HG02870 (cell line): ENCODE measurements at regions not wholly inside any gene's neighbourhood (a gene's known extent, or its start where the extent isn't known, plus 50 kb on each side); places are given as distances from the start of the nearest gene placed in this dataset.

Source experiments
- ATAC-seq: cut with Tn5 transposase; IDR thresholded peaks from one replicate; pipeline ENCODE4 v1.9.1; 2021; ENCODE audit warnings: mild to moderate bottlenecking, moderate library complexity; ENCODE audit not compliant: unreplicated experiment

DNA sequence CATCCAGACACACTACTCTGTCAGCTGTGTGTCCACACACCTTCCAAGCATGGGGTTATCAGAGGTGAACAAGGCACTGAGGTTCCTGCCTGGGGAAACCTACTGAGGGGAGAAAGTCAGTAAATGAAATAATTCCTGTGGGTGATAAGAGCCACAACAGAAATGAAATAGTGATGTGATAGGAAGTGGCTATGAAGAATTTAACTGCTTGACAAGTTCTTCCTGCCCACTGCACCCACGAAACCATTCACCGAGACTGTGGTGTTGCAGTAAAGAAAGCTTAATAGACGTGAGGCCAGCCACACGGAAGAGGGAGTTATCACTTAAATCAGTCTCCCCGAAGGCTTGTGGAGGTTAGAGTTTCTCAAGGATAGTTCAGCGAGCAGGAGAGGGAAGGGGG lies 353.1 kb downstream of the UQCRFS1 start:
- no peak for ATAC-seq

DNA sequence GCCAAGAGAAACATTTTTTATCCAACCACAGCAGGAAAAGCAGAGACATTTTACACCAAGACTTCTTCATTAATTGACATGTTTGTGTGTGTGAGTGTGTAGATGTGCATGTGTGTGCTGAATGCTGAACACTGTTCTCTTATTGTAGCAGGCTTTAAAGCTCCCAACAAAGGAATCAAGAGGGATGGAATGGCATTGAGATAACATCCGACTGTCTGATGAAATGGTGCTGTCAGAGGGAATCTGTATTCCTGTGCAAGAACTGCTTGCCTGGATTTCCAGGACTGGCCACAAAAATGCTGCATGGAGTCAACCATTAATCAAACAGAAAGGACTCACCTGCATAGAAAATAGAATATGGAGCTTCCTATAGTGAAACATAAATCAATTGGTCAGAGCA lies 354.0 kb downstream of the UQCRFS1 start:
- ATAC-seq = no peak

GRCh38 chr19:28857967-28858366 lies 355.0 kb downstream of the UQCRFS1 start:
- ATAC-seq = no peak

DNA sequence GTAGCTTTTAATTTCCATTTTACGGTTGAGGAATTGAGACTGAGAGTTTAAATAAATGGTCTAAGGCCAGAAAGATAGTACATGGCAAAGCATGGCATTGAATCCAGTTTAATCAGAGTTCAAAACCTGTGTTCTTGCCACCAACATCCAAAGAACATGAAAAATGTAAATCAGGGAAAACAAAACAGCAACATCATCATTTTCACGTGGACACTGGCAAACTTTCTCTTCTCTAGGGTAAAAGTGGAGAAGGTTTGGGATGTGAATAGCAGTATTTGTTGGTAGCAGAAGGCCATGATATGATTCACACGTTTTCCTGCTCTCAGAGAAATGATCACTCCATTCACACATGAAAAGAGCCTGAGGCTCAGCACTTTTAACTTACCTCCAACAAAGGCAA lies 357.7 kb downstream of the UQCRFS1 start:
- ATAC-seq = no peak

- no peak for ATAC-seq
These were observed 365.5 kb downstream of the UQCRFS1 start for GRCh38 chr19:28847468-28847867.

DNA sequence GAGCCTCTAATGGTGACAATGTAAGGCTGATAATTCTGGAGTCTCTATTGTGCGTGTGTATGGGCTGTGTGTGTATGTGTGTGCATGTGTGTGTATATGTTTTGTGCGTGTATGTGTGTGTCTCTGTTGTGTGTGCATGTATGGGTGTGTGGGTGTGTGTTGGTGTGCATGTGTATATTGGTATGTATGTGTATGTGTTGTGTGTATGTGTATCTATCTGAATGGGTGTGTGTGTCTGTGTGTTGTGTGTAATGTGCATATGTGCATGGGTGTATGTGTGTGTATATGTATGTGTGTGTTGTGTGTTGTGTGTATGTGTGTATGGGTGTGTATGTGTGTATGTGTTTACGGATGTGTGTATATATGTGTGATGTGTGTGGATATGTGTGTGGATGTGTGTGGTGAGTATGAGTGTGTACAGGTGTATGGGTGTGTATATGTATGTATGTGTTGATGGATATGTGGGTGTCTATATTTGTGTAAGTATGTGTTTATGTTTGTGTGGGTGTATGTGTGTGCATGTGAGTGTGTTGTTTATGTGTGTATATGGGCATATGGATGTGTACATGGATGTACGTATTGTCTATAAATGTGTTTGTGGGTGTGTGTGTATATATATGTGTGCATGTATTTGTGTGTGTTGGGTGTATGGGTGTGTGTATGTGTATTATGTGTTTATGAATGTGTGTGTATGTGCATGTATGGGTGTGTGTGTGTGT lies 366.7 kb downstream of the UQCRFS1 start:
- ATAC-seq = no peak

DNA sequence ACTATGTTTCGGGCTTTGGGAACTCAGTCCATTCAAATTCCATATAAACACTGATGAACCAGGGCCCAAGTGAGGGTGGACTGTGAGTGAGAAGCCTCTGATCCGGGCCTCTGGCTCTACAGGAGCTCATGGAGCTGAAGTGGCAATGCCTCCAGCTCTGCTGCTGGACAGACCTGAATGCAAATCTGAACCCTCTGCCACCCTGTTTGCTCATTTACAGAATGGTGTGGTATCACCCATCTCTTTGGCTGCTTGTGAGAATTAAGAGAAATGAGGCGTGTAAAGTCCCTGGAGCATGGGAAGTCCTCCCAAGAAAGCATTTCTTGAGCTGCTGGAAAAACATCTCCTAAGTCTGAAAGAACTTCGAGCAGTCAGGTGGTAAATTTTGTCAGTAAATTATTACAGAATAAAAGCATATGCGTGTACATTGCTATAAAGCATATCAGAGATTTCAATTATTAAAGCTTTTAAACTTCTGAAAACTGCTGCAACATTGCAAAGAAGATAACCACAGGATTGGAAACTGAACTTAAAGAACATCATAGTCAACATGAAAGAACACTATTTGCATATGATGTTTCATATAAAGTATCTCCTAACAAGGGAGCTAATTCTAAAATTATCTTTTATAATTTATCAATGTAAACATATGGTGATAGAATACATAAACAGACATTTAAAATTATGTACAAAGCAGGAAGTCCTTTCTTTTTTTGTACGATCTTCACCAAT lies 369.0 kb downstream of the UQCRFS1 start:
- ATAC-seq = no peak

- ATAC-seq = no peak
These were observed 371.4 kb downstream of the UQCRFS1 start for GRCh38 chr19:28841531-28841930.

GRCh38 chr19:28840891-28841290 lies 372.1 kb downstream of the UQCRFS1 start:
- ATAC-seq = no peak

- no peak for ATAC-seq
These were observed 373.5 kb downstream of the UQCRFS1 start for GRCh38 chr19:28839455-28839854.

DNA sequence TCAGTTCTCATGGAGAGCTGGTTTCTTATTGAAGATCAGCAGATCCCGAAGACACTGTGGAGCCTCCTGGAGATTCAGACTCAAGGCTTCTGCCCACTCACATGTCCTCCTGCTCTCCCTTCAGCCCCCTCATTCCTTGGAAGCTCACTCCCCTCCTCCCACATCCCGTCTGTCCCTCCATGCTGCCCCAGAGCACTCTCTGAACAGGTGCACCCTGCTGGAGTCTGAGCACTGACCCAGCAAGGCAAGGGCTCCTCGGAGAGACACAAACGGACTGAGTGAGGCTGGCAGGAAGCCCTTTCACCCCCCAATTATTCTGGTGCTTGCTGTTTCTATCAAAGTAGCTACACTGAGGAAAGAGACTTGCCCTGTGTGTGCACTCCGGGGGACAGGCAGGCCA lies 374.0 kb downstream of the UQCRFS1 start:
- ATAC-seq = no peak

- no peak for ATAC-seq
These were observed 376.5 kb downstream of the UQCRFS1 start for GRCh38 chr19:28836421-28836820.

- no peak for ATAC-seq
These were observed 378.0 kb downstream of the UQCRFS1 start for GRCh38 chr19:28834996-28835395.

DNA sequence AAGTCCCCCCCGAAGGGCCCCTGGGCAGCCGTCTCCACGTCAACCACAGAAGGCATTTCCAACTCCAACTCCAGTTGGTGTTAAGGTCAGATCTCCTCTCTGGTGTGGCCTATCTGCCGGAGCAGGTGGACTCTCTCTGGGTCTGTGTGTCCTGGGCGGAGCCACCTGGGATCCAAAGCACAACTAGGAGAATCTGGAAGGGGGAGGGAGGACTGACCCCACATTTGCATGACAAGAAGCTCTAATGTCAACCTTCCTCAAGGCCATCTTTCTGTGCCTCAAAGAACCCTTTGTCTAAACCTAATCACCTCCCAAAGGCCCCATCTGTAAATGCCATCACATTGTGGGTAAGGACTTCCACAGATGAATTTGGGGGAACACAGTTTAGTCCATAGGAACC lies 381.5 kb downstream of the UQCRFS1 start:
- no peak for ATAC-seq

- ATAC-seq = no peak
These were observed 383.2 kb downstream of the UQCRFS1 start for GRCh38 chr19:28829762-28830161.

- ATAC-seq = no peak
These were observed 383.6 kb downstream of the UQCRFS1 start for GRCh38 chr19:28829359-28829758.

DNA sequence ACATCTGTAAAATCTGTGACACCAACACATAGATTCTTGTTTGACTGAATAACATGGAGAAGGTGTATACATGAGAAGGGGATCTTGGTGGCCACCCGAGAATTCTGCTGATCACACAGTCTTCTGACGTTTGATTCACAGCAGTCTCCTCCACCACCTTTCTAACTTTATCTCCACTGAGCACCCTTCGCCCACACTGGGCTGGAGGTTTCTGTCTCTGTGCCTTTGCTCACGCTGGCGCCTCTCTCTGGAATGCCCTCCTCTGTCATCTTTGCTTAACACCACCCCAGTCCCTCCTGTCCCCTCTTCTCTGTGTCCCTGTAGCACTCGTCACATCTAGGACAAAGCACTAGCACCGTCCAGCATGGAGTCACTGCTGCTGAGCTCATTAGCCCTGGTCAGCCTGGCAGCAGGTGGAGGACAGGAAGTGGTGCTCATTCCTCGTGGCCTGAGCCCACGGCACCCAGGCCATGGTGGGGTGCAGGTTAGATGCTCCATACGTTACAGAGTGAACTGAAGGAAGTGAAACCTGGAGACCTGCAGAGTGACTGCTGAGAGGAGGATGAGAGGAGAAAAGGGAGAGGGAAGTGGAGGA lies 384.6 kb downstream of the UQCRFS1 start:
- no peak for ATAC-seq

- no peak for ATAC-seq
These were observed 385.6 kb downstream of the UQCRFS1 start for GRCh38 chr19:28827382-28827781.

GRCh38 chr19:28823338-28823961 lies 389.5 kb downstream of the UQCRFS1 start:
- ATAC-seq = no peak

- ATAC-seq = no peak
These were observed 392.7 kb downstream of the UQCRFS1 start for GRCh38 chr19:28820289-28820688.

DNA sequence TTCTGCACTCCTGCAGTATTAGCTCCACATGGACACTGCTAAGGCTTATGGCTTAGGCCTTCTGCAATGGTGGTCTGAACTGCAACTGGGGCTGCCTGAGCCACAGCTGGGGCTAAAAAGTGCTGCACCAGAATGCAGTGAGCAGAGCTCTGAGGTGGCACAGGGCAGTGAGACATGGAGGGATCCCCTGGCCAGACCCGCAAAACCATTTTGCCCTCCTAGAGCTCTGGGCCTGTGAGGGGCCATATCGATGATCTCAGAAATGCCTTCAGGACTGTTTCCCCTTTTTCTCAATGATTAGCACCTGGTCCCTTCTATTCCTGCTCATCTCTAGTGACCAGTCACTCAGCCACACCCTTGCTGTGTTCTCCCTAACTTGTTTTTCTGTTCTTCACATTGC lies 397.7 kb downstream of the UQCRFS1 start:
- ATAC-seq = no peak

DNA sequence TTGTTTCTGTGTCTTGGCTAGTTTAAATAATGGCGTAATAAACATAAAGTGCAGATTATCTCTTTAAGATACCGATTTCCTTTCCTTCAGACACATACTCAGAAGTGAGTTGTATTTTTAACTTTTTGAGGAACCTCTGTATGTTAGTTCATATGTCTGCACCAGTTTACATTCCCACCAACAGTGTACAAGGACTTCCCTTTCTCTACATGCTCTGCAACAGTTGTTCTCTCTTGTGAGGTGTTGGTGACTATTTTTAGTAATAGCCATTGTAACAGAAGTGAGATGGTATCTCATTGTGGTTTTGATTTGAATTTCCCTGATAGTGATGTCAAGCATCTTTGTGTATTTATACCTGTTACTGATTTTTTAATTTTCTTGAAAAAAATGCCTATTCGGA lies 418.6 kb downstream of the UQCRFS1 start:
- no peak for ATAC-seq
